CD4-positive, alpha-beta memory T cell (primary cell): ENCODE measurements at regions not wholly inside any gene's neighbourhood (a gene's known extent, or its start where the extent isn't known, plus 50 kb on each side); places are given as distances from the start of the nearest gene placed in this dataset.

Source experiments
- CTCF ChIA-PET: fragments of 350-600 bp; sonication (Branson Sonifier 250); formaldehyde crosslinking; loops from one replicate; lab custom pipeline; 2021; ENCODE audit warnings: inconsistent platforms; ENCODE audit not compliant: partially characterized antibody; lab: Charles Lee
- POLR2A ChIA-PET: fragments of 350-600 bp; sonication (Branson Sonifier 250); formaldehyde crosslinking; loops from one replicate; lab custom pipeline; 2021; ENCODE audit not compliant: partially characterized antibody; lab: Charles Lee
- DNase-seq, 5 donors: peaks; one replicate each; pipeline versions ENCODE4 v3.0.0 to v3.0.0-alpha.2; 2020 to 2022; ENCODE audit warnings: mixed read lengths in 1 of 5
- H3K27ac ChIP-seq: one replicate; pipeline ENCODE4 v1.7.0; 2013; ENCODE audit warnings: low read depth, low read length
- H3K27me3 ChIP-seq: 2 replicates; pipeline ENCODE4 v1.7.0; 2013; ENCODE audit warnings: mild to moderate bottlenecking, low read length, moderate library complexity; ENCODE audit not compliant: insufficient read depth
- H3K36me3 ChIP-seq: 2 replicates; pipeline ENCODE4 v1.7.0; 2013; ENCODE audit warnings: mild to moderate bottlenecking, low read length, moderate library complexity; ENCODE audit not compliant: insufficient read depth
- H3K4me1 ChIP-seq: 2 replicates; pipeline ENCODE4 v1.7.0; 2013; ENCODE audit warnings: mild to moderate bottlenecking, low read length, moderate library complexity; ENCODE audit not compliant: insufficient read depth
- H3K4me3 ChIP-seq, 2 donors: one replicate each; pipeline ENCODE4 v1.7.0; 2013; ENCODE audit warnings: low read length in 2 of 2, mild to moderate bottlenecking in 1 of 2
- H3K9me3 ChIP-seq, 2 donors: one replicate each; pipeline ENCODE4 v1.7.0; 2013; ENCODE audit warnings: low read length in 2 of 2, control low read depth in 1 of 2; ENCODE audit not compliant: control insufficient read depth in 1 of 2
- H3K27ac Mint-ChIP-seq, 7 donors: one replicate each; pipeline ENCODE4 v1.8.0; 2020 to 2021; ENCODE audit warnings: mixed read lengths in 7 of 7, mild to moderate bottlenecking in 6 of 7, inconsistent platforms in 3 of 7, moderate library complexity in 3 of 7
- H3K27me3 Mint-ChIP-seq, 2 donors: one replicate each; pipeline ENCODE4 v1.8.0; 2020 to 2021; ENCODE audit warnings: mixed read lengths in 2 of 2
- H3K36me3 Mint-ChIP-seq, 2 donors: one replicate each; pipeline ENCODE4 v1.8.0; 2020 to 2021; ENCODE audit warnings: mixed read lengths in 2 of 2, inconsistent platforms in 1 of 2, mild to moderate bottlenecking in 1 of 2
- H3K4me1 Mint-ChIP-seq, 4 donors: one replicate each; pipeline ENCODE4 v1.8.0; 2020 to 2021; ENCODE audit warnings: mixed read lengths in 4 of 4, mild to moderate bottlenecking in 1 of 4
- H3K4me3 Mint-ChIP-seq, 8 donors: one replicate each; pipeline ENCODE4 v1.8.0; 2020 to 2021; ENCODE audit warnings: mixed read lengths in 8 of 8, mild to moderate bottlenecking in 7 of 8, moderate library complexity in 6 of 8, inconsistent platforms in 3 of 8
- H3K9me3 Mint-ChIP-seq, 8 donors: one replicate each; pipeline ENCODE4 v1.8.0; 2020 to 2021; ENCODE audit warnings: mixed read lengths in 8 of 8, mild to moderate bottlenecking in 5 of 8, inconsistent platforms in 3 of 8, moderate library complexity in 1 of 8
- intact Hi-C: fragments of 100-400 bp; cut with micrococcal nuclease; formaldehyde crosslinking; loops from one replicate; pipeline ENCODE4 v1.15.1; 2023

- no peaks in the 10 kb centered on the region for H3K36me3 Mint-ChIP-seq
- ChIA-PET POLR2A (no interaction called here), CTCF (no interaction called here)
- H3K27me3 Mint-ChIP-seq: no peaks in the 10 kb centered on the region
- no peak overlapping the region for H3K4me3 Mint-ChIP-seq
- Histone ChIP-seq H3K36me3 (no peaks in the 10 kb centered on the region), H3K4me1 (no peaks in the 10 kb centered on the region), H3K27ac (no peak overlapping the region), H3K27me3 (no peaks in the 10 kb centered on the region), H3K9me3 (no peaks in the 10 kb centered on the region), H3K4me3 (no peak overlapping the region)
- peaks cover 0 to 21% (median 3%) of the 10 kb centered on the region in 8 donors for H3K9me3 Mint-ChIP-seq
- intact Hi-C loops: no loop called here
- no peaks in the 10 kb centered on the region for H3K4me1 Mint-ChIP-seq
- no peak for DNase-seq
- H3K27ac Mint-ChIP-seq: no peak overlapping the region
These were observed 140.3 kb upstream of the IRX2 start for GRCh38 chr5:2891781-2892180.

GRCh38 chr5:2890011-2890410 lies 138.5 kb upstream of the IRX2 start:
- intact Hi-C loops: no loop called here
- no peak overlapping the region for H3K4me3 Mint-ChIP-seq
- H3K9me3 ChIP-seq: no peaks in the 10 kb centered on the region
- no peak for DNase-seq
- no peaks in the 10 kb centered on the region for H3K36me3 Mint-ChIP-seq
- no peaks in the 10 kb centered on the region for H3K36me3 ChIP-seq
- peaks cover 0 to 16% (median 3%) of the 10 kb centered on the region in 8 donors for H3K9me3 Mint-ChIP-seq
- CTCF ChIA-PET: no interaction called here
- POLR2A ChIA-PET: no interaction called here
- H3K27ac Mint-ChIP-seq: no peak overlapping the region
- H3K4me1 Mint-ChIP-seq: no peaks in the 10 kb centered on the region
- no peak overlapping the region for H3K27ac ChIP-seq
- H3K27me3 ChIP-seq: no peaks in the 10 kb centered on the region
- H3K4me3 ChIP-seq: no peak overlapping the region
- no peaks in the 10 kb centered on the region for H3K4me1 ChIP-seq
- no peaks in the 10 kb centered on the region for H3K27me3 Mint-ChIP-seq

DNA sequence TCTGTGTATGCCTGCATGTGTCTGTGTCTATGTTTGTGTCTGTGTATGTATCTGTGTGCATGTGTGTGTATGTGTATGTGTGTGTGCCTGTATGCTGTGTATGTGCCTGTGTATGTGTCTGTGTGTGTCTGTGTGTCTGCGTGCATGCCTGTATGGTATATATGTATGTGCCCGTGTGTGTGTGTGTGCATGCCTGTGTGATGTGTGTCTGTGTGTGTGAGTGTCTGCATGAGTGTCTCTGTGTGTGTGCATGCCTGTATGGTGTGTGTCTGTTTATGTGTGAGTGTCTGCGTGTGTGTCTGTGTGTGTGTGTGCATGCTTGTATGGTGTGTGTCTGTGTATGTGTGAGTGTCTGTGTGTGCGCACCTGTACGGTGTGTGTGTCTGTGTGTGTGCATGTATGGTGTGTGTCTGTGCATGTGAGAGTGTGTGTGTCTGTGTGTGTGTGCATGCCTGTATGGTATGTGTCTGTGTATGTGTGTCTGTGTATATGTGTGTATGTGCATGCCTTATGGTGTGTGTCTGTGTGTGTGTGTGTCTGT lies 137.1 kb upstream of the IRX2 start:
- CTCF ChIA-PET: no interaction called here
- H3K27ac Mint-ChIP-seq: no peak overlapping the region
- peaks cover 0 to 16% (median 2%) of the 10 kb centered on the region in 8 donors for H3K9me3 Mint-ChIP-seq
- POLR2A ChIA-PET: no interaction called here
- no peaks in the 10 kb centered on the region for H3K36me3 Mint-ChIP-seq
- Histone ChIP-seq H3K27me3 (no peaks in the 10 kb centered on the region), H3K36me3 (no peaks in the 10 kb centered on the region), H3K27ac (no peak overlapping the region), H3K4me1 (no peaks in the 10 kb centered on the region), H3K4me3 (no peak overlapping the region), H3K9me3 (no peaks in the 10 kb centered on the region)
- no peak overlapping the region for H3K4me3 Mint-ChIP-seq
- H3K4me1 Mint-ChIP-seq: no peaks in the 10 kb centered on the region
- H3K27me3 Mint-ChIP-seq: no peaks in the 10 kb centered on the region
- DNase-seq: no peak
- intact Hi-C loops: no loop called here

- H3K36me3 Mint-ChIP-seq: no peaks in the 10 kb centered on the region
- intact Hi-C loops: no loop called here
- no peaks in the 10 kb centered on the region for H3K36me3 ChIP-seq
- CTCF ChIA-PET: no interaction called here
- H3K9me3 Mint-ChIP-seq: peaks cover 0 to 17% (median 5%) of the 10 kb centered on the region in 8 donors
- H3K4me3 ChIP-seq: no peak overlapping the region
- H3K27me3 ChIP-seq: no peaks in the 10 kb centered on the region
- no peaks in the 10 kb centered on the region for H3K9me3 ChIP-seq
- H3K4me1 Mint-ChIP-seq: no peaks in the 10 kb centered on the region
- H3K4me3 Mint-ChIP-seq: no peak overlapping the region
- H3K4me1 ChIP-seq: no peaks in the 10 kb centered on the region
- no peak overlapping the region for H3K27ac ChIP-seq
- POLR2A ChIA-PET: no interaction called here
- H3K27ac Mint-ChIP-seq: no peak overlapping the region
- DNase-seq: no peak
- H3K27me3 Mint-ChIP-seq: no peaks in the 10 kb centered on the region
These were observed 136.2 kb upstream of the IRX2 start for GRCh38 chr5:2887481-2888348.

DNA sequence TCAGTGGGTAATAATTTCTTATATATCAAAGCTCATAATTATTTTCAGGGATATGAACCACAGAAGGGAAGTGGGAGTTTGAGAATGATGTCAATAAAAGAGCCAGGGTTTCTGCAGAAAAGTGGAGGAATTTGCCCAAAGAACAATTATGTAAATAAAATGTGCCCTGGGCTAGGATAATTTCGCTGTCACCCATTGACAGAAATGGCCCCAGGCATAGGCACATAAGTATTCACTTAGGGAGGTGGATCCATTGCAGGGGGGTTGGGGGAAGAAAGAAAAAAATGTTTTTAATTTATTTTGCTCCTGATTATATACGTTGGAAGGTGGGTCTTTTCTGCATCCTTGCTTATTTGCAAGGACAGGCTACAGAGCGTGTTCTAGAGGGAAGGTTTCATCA lies 135.1 kb upstream of the IRX2 start:
- Mint-ChIP-seq H3K27me3 (no peaks in the 10 kb centered on the region), H3K4me1 (no peaks in the 10 kb centered on the region), H3K36me3 (no peaks in the 10 kb centered on the region), H3K27ac (no peak overlapping the region), H3K4me3 (no peak overlapping the region), H3K9me3 (peaks cover 0 to 12% (median 7%) of the 10 kb centered on the region in 8 donors)
- DNase-seq: no peak
- H3K36me3 ChIP-seq: no peaks in the 10 kb centered on the region
- ChIA-PET POLR2A (no interaction called here), CTCF (no interaction called here)
- intact Hi-C loops: no loop called here
- no peaks in the 10 kb centered on the region for H3K9me3 ChIP-seq
- H3K27me3 ChIP-seq: no peaks in the 10 kb centered on the region
- no peak overlapping the region for H3K27ac ChIP-seq
- H3K4me1 ChIP-seq: no peaks in the 10 kb centered on the region
- H3K4me3 ChIP-seq: no peak overlapping the region

DNA sequence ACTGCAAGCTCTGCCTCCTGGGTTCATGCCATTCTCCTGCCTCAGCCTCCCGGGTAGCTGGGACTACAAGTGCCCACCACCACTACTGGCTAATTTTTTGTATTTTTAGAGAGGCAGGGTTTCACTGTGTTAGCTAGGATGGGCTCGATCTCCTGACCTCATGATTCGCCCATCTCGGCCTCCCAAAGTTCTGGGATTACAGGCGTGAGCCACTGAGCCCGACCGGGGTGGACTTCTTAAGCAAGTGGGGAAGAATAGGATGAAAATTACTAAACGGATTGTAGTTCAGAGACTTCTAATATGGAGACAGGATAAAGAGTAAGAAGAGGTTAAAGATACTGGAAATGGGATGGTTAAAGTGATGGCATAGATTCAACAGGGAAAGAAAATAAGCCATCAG lies 132.3 kb upstream of the IRX2 start:
- intact Hi-C loops: no loop called here
- Mint-ChIP-seq H3K27me3 (no peaks in the 10 kb centered on the region), H3K4me1 (no peaks in the 10 kb centered on the region), H3K9me3 (peaks cover 0 to 31% (median 19%) of the 10 kb centered on the region in 8 donors), H3K27ac (no peak overlapping the region), H3K36me3 (no peaks in the 10 kb centered on the region), H3K4me3 (no peak overlapping the region)
- no peak for DNase-seq
- H3K27ac ChIP-seq: no peak overlapping the region
- H3K4me1 ChIP-seq: no peaks in the 10 kb centered on the region
- no peaks in the 10 kb centered on the region for H3K27me3 ChIP-seq
- ChIA-PET CTCF (no interaction called here), POLR2A (no interaction called here)
- no peaks in the 10 kb centered on the region for H3K36me3 ChIP-seq
- H3K9me3 ChIP-seq: peaks cover 0 to 9% of the 10 kb centered on the region in 2 donors
- no peak overlapping the region for H3K4me3 ChIP-seq

- DNase-seq: no peak
- no peak overlapping the region for H3K4me3 Mint-ChIP-seq
- no peaks in the 10 kb centered on the region for H3K4me1 Mint-ChIP-seq
- Histone ChIP-seq H3K9me3 (peaks cover 0 to 9% of the 10 kb centered on the region in 2 donors), H3K36me3 (no peaks in the 10 kb centered on the region), H3K27ac (no peak overlapping the region), H3K4me3 (no peak overlapping the region), H3K4me1 (no peaks in the 10 kb centered on the region), H3K27me3 (no peaks in the 10 kb centered on the region)
- POLR2A ChIA-PET: no interaction called here
- CTCF ChIA-PET: no interaction called here
- no peaks in the 10 kb centered on the region for H3K36me3 Mint-ChIP-seq
- intact Hi-C loops: no loop called here
- no peak overlapping the region for H3K27ac Mint-ChIP-seq
- peaks cover 0 to 44% (median 27%) of the 10 kb centered on the region in 8 donors for H3K9me3 Mint-ChIP-seq
- H3K27me3 Mint-ChIP-seq: no peaks in the 10 kb centered on the region
These were observed 128.2 kb upstream of the IRX2 start for GRCh38 chr5:2879701-2880100.
